ENCODE measurements at regions not wholly inside any gene's neighbourhood (a gene's known extent, or its start where the extent isn't known, plus 50 kb on each side); places are given as distances from the start of the nearest gene placed in this dataset.

DNA sequence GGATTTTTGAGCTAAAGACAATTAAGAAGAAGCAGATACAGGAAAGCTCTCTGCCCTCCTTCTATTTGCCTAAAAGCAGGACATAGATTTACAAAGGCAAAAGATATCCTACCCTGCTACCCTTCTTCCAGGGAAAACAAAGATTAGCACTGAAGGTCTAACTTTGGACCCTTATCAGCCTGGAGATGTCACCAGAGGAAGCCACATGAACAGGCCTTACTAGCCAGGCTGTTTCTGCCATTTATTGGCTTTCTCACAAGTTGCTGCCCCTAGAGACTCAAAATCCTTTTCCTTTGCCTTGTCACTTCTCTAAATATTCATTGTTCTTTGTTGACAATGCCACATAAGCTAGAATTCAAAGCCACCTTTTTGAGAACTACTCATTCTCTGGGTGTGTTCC is 147.3 kb downstream of the B3GNT2 start:
- H3K27me3 Mint-ChIP-seq (ENCODE audit: insufficient read depth, low read depth), result no peaks in the 10 kb centered on the region
- peaks cover 20% of the 10 kb centered on the region for H3K4me1 Mint-ChIP-seq
- H3K27ac Mint-ChIP-seq, result no peak overlapping the region
- H3K4me3 ChIP-seq, result no peak overlapping the region
- no peaks in the 10 kb centered on the region for H3K9me3 Mint-ChIP-seq
- H3K36me3 Mint-ChIP-seq, result no peaks in the 10 kb centered on the region
- no peak overlapping the region for H3K27ac ChIP-seq
- TF ChIP-seq EZH2phosphoT487 (IDR thresholded peaks at IDR 0.05), result no peak
- TF ChIP-seq EZH2 (IDR thresholded peaks at IDR 0.05), result no peak
- no peaks in the 10 kb centered on the region for H3K79me2 ChIP-seq (ENCODE audit: low read depth)
- no peaks in the 10 kb centered on the region for H4K20me1 ChIP-seq (ENCODE audit: low read depth)
- H3F3A ChIP-seq (ENCODE audit: low read depth), result no peaks in the 10 kb centered on the region
- no peaks in the 10 kb centered on the region for H3K9me3 ChIP-seq (ENCODE audit: low read depth)
- H3K27me3 ChIP-seq, result no peaks in the 10 kb centered on the region
- no peak overlapping the region for H3K4me3 Mint-ChIP-seq
- no peaks in the 10 kb centered on the region for H3K36me3 ChIP-seq
- no peak overlapping the region for H3K9ac ChIP-seq
- no peak overlapping the region for H2AFZ ChIP-seq (replicated peaks)
- no peak overlapping the region for H3K4me2 ChIP-seq
- H3K4me1 ChIP-seq, result peaks cover 13% of the 10 kb centered on the region
- DNase-seq (ENCODE audit: low spot score), result no peak

DNA sequence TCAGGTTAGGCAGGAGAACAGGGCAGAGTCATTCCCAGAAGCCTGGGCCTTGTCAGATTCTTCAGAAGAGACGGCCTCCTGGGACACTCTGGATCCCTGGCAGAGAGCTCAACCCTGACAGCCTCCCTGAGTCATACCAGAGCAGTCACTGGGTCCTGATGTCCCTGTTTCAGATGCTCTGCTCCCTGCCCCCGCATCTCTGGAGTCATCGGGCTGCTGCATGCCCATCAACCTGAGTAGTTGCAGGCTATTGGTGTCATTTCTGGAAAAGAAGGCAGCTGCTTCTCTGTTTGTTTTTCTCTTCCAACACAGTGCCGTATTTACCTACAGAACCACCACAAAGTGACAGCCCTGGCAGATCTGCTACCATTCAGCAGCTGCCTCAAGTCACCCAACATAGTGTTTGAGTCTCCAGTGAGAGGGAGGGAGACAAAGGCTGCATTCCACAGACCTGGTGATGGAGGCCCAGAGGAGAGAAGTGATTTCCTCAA is 145.1 kb downstream of the B3GNT2 start:
- Histone ChIP-seq H3F3A (ENCODE audit: low read depth) (no peaks in the 10 kb centered on the region), H3K27me3 (no peaks in the 10 kb centered on the region), H3K9ac (no peak overlapping the region), H3K4me1 (peaks cover 13% of the 10 kb centered on the region), H3K4me2 (no peak overlapping the region), H3K27ac (no peak overlapping the region), H3K9me3 (ENCODE audit: low read depth) (no peaks in the 10 kb centered on the region), H3K4me3 (no peak overlapping the region), H4K20me1 (ENCODE audit: low read depth) (no peaks in the 10 kb centered on the region), H3K36me3 (no peaks in the 10 kb centered on the region), H2AFZ (replicated peaks) (peak overlapping the region; percentile 69), H3K79me2 (ENCODE audit: low read depth) (no peaks in the 10 kb centered on the region)
- Mint-ChIP-seq H3K27ac (peak overlapping the region; percentile 72), H3K27me3 (ENCODE audit: insufficient read depth, low read depth) (peaks cover 2% of the 10 kb centered on the region), H3K4me1 (peaks cover 25% of the 10 kb centered on the region), H3K36me3 (no peaks in the 10 kb centered on the region), H3K9me3 (no peaks in the 10 kb centered on the region), H3K4me3 (no peak overlapping the region)
- TF ChIP-seq EZH2 (IDR thresholded peaks at IDR 0.05) (no peak), EZH2phosphoT487 (IDR thresholded peaks at IDR 0.05) (no peak)
- TF ChIP-seq, protein P1, sequence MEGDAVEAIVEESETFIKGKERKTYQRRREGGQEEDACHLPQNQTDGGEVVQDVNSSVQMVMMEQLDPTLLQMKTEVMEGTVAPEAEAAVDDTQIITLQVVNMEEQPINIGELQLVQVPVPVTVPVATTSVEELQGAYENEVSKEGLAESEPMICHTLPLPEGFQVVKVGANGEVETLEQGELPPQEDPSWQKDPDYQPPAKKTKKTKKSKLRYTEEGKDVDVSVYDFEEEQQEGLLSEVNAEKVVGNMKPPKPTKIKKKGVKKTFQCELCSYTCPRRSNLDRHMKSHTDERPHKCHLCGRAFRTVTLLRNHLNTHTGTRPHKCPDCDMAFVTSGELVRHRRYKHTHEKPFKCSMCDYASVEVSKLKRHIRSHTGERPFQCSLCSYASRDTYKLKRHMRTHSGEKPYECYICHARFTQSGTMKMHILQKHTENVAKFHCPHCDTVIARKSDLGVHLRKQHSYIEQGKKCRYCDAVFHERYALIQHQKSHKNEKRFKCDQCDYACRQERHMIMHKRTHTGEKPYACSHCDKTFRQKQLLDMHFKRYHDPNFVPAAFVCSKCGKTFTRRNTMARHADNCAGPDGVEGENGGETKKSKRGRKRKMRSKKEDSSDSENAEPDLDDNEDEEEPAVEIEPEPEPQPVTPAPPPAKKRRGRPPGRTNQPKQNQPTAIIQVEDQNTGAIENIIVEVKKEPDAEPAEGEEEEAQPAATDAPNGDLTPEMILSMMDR (IDR thresholded peaks at IDR 0.05), result no peak
- no peak for DNase-seq (ENCODE audit: low spot score)

DNA sequence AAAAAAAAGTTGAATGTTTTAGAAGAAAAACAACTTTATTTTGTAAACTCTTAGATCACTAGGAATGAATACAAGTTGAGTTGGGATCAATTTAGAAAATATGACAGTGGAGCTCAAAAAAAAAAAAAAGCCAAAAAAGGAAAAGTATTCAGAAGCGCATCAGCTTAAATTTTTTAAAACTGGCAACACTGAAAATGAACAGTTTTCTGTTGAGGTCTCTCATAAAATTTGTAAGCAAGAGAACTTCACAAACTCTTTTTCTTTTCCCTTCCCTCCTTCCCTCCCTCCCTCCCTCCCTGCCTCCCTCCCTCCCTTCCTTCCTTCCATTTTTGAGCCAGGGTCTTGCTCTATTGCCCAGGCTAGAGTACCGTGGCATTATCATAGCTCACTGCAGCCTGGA is 143.9 kb downstream of the B3GNT2 start:
- Mint-ChIP-seq H3K4me3 (no peak overlapping the region), H3K27ac (no peak overlapping the region), H3K36me3 (no peaks in the 10 kb centered on the region), H3K27me3 (ENCODE audit: insufficient read depth, low read depth) (peaks cover 2% of the 10 kb centered on the region), H3K4me1 (peaks cover 25% of the 10 kb centered on the region), H3K9me3 (no peaks in the 10 kb centered on the region)
- H3K4me2 ChIP-seq, result no peak overlapping the region
- H3K4me1 ChIP-seq, result peaks cover 14% of the 10 kb centered on the region
- H3K79me2 ChIP-seq (ENCODE audit: low read depth), result no peaks in the 10 kb centered on the region
- no peak for TF ChIP-seq EZH2 (IDR thresholded peaks at IDR 0.05)
- no peak for TF ChIP-seq EZH2phosphoT487 (IDR thresholded peaks at IDR 0.05)
- TF ChIP-seq, protein P1 (IDR thresholded peaks at IDR 0.05), result no peak
- H3K27ac ChIP-seq, result no peak overlapping the region
- no peaks in the 10 kb centered on the region for H4K20me1 ChIP-seq (ENCODE audit: low read depth)
- H3F3A ChIP-seq (ENCODE audit: low read depth), result no peaks in the 10 kb centered on the region
- no peak for DNase-seq (ENCODE audit: low spot score)
- no peaks in the 10 kb centered on the region for H3K36me3 ChIP-seq
- no peak overlapping the region for H2AFZ ChIP-seq (replicated peaks)
- H3K9ac ChIP-seq, result no peak overlapping the region
- H3K9me3 ChIP-seq (ENCODE audit: low read depth), result no peaks in the 10 kb centered on the region
- H3K4me3 ChIP-seq, result no peak overlapping the region
- no peaks in the 10 kb centered on the region for H3K27me3 ChIP-seq

DNA sequence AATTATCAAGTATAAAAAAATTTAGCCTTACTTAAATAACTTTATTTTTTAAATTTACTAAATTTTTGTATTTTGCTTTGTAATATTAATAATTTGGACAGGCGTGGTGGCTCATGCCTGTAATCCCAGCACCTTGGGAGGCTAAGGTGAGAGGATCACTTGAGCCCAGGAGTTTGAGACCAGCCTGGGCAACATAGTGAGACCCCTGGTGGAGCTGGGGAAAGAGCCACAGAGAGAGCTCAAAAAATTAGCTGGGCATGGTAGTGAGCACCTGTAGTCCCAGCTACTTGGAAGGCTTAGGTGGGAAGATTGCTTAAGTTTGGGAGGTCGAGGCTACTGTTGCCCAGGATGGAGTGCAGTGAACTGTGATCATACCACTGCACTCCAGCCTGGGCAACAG is 143.5 kb downstream of the B3GNT2 start:
- Histone ChIP-seq H4K20me1 (ENCODE audit: low read depth) (no peaks in the 10 kb centered on the region), H2AFZ (replicated peaks) (no peak overlapping the region), H3K9me3 (ENCODE audit: low read depth) (no peaks in the 10 kb centered on the region), H3K4me1 (peaks cover 18% of the 10 kb centered on the region), H3K27me3 (no peaks in the 10 kb centered on the region), H3K27ac (no peak overlapping the region), H3K4me3 (no peak overlapping the region), H3F3A (ENCODE audit: low read depth) (no peaks in the 10 kb centered on the region), H3K4me2 (no peak overlapping the region), H3K36me3 (no peaks in the 10 kb centered on the region), H3K79me2 (ENCODE audit: low read depth) (no peaks in the 10 kb centered on the region), H3K9ac (no peak overlapping the region)
- no peak for DNase-seq (ENCODE audit: low spot score)
- Mint-ChIP-seq H3K9me3 (no peaks in the 10 kb centered on the region), H3K4me3 (no peak overlapping the region), H3K27me3 (ENCODE audit: insufficient read depth, low read depth) (peaks cover 2% of the 10 kb centered on the region), H3K27ac (no peak overlapping the region), H3K36me3 (no peaks in the 10 kb centered on the region), H3K4me1 (peaks cover 25% of the 10 kb centered on the region)
- TF ChIP-seq, protein P1 (IDR thresholded peaks at IDR 0.05), result no peak
- TF ChIP-seq EZH2 (IDR thresholded peaks at IDR 0.05) (no peak), EZH2phosphoT487 (IDR thresholded peaks at IDR 0.05) (no peak)
